OCI-LY1 (cell line): ENCODE measurements at regions not wholly inside any gene's neighbourhood (a gene's known extent, or its start where the extent isn't known, plus 50 kb on each side); places are given as distances from the start of the nearest gene placed in this dataset.

ENCODE experiments used
- H2AFZ ChIP-seq: fragments of 200-600 bp; sonication (generic), shearing (Covaris generic); 2 replicates; pipeline ENCODE4 v1.6.0; 2014; ENCODE audit warnings: antibody characterized with exemption, mild to moderate bottlenecking, low read length
- H3F3A ChIP-seq: fragments of 200-600 bp; sonication (generic), shearing (Covaris generic); 2 replicates; pipeline ENCODE4 v1.6.0; 2014; ENCODE audit warnings: mild to moderate bottlenecking, antibody characterized with exemption, low read length, moderate library complexity; ENCODE audit not compliant: insufficient read depth
- H3K27ac ChIP-seq: fragments of 200-600 bp; sonication (generic); 2 replicates; pipeline ENCODE4 v1.5.1; 2014; ENCODE audit warnings: low read length, mixed run types, mild to moderate bottlenecking, low read depth; ENCODE audit not compliant: poor library complexity, severe bottlenecking
- H3K27me3 ChIP-seq: fragments of 200-600 bp; sonication (generic); 2 replicates; pipeline ENCODE4 v1.6.0; 2014; ENCODE audit warnings: antibody characterized with exemption, mild to moderate bottlenecking, low read length, moderate library complexity; ENCODE audit not compliant: insufficient read depth
- H3K36me3 ChIP-seq: fragments of 200-600 bp; sonication (generic); 2 replicates; pipeline ENCODE4 v1.6.1; 2014; ENCODE audit warnings: mild to moderate bottlenecking, antibody characterized with exemption, low read length, moderate library complexity, mixed read lengths; ENCODE audit not compliant: insufficient read depth
- H3K4me1 ChIP-seq: fragments of 200-600 bp; sonication (generic); 2 replicates; pipeline ENCODE4 v1.5.1; 2014; ENCODE audit warnings: mild to moderate bottlenecking, low read length, moderate library complexity; ENCODE audit not compliant: insufficient read depth, severe bottlenecking
- H3K4me2 ChIP-seq: fragments of 200-600 bp; sonication (generic), shearing (Covaris generic); 2 replicates; pipeline ENCODE4 v1.6.1; 2014; ENCODE audit warnings: low read length
- H3K4me3 ChIP-seq: fragments of 200-600 bp; sonication (generic); 2 replicates; pipeline ENCODE4 v1.5.1; 2014; ENCODE audit warnings: low read length, low read depth, mild to moderate bottlenecking, mixed read lengths; ENCODE audit not compliant: poor library complexity, severe bottlenecking
- H3K79me2 ChIP-seq: fragments of 200-600 bp; shearing (Covaris generic); 2 replicates; pipeline ENCODE4 v1.6.1; 2016; ENCODE audit warnings: mixed run types, low read length, mixed read lengths; ENCODE audit not compliant: insufficient read depth
- H3K9ac ChIP-seq: fragments of 200-600 bp; sonication (generic), shearing (Covaris generic); 2 replicates; pipeline ENCODE4 v1.6.1; 2014; ENCODE audit warnings: mild to moderate bottlenecking, low read length, mixed read lengths
- H3K9me2 ChIP-seq: fragments of 200-600 bp; sonication (generic), shearing (Covaris generic); 2 replicates; pipeline ENCODE4 v1.6.1; 2014; ENCODE audit warnings: low read depth, mild to moderate bottlenecking, low read length, mixed read lengths
- H3K9me3 ChIP-seq: fragments of 200-600 bp; shearing (Covaris generic); 2 replicates; pipeline ENCODE4 v1.6.1; 2014; ENCODE audit warnings: low read length, mixed read lengths
- H4K20me1 ChIP-seq: fragments of 200-600 bp; sonication (generic), shearing (Covaris generic); 2 replicates; pipeline ENCODE4 v1.6.0; 2016; ENCODE audit warnings: mild to moderate bottlenecking, low read length; ENCODE audit not compliant: insufficient read depth
- CTCF ChIP-seq: fragments of 200-600 bp; sonication (generic), shearing (Covaris generic); IDR thresholded peaks from 2 replicates; pipeline ENCODE4 v1.5.1; 2017; ENCODE audit warnings: mild to moderate bottlenecking, antibody characterized with exemption, low read length, moderate library complexity, mixed read lengths
- EZH2 ChIP-seq: fragments of 200-600 bp; sonication (generic), shearing (Covaris generic); IDR thresholded peaks from 2 replicates; pipeline ENCODE4 v1.8.0; 2017; ENCODE audit warnings: borderline replicate concordance, mixed run types, mild to moderate bottlenecking, antibody characterized with exemption, low read length, moderate library complexity, mixed read lengths

GRCh38 chr21:24418671-24419070, 1188.6 kb downstream of the MRPL39 start:
- H3K9ac ChIP-seq: no peak overlapping the region
- H3K27ac ChIP-seq: no peak overlapping the region
- H3K4me1 ChIP-seq: no peaks in the 10 kb centered on the region
- H3K9me2 ChIP-seq: no peaks in the 10 kb centered on the region
- no peak for TF ChIP-seq CTCF
- no peak for TF ChIP-seq EZH2
- H3K36me3 ChIP-seq: no peaks in the 10 kb centered on the region
- no peaks in the 10 kb centered on the region for H3K79me2 ChIP-seq
- H3K9me3 ChIP-seq: no peaks in the 10 kb centered on the region
- H3F3A ChIP-seq: no peaks in the 10 kb centered on the region
- no peak overlapping the region for H2AFZ ChIP-seq
- no peaks in the 10 kb centered on the region for H4K20me1 ChIP-seq
- no peak overlapping the region for H3K4me3 ChIP-seq
- H3K27me3 ChIP-seq: no peaks in the 10 kb centered on the region
- H3K4me2 ChIP-seq: no peak overlapping the region

- Histone ChIP-seq H3K4me1 (no peaks in the 10 kb centered on the region), H3K36me3 (no peaks in the 10 kb centered on the region), H2AFZ (no peak overlapping the region), H3K4me2 (no peak overlapping the region), H3K9me3 (no peaks in the 10 kb centered on the region), H4K20me1 (no peaks in the 10 kb centered on the region), H3K27me3 (no peaks in the 10 kb centered on the region), H3K9ac (no peak overlapping the region), H3K9me2 (no peaks in the 10 kb centered on the region), H3F3A (no peaks in the 10 kb centered on the region), H3K4me3 (no peak overlapping the region), H3K79me2 (no peaks in the 10 kb centered on the region), H3K27ac (no peak overlapping the region)
- no peak for TF ChIP-seq CTCF
- TF ChIP-seq EZH2: no peak
Observed at GRCh38 chr21:24411429-24411828, 1195.9 kb downstream of the MRPL39 start.

- no peak overlapping the region for H3K4me2 ChIP-seq
- H3K27me3 ChIP-seq: no peaks in the 10 kb centered on the region
- no peak for TF ChIP-seq CTCF
- TF ChIP-seq EZH2: no peak
- no peak overlapping the region for H3K4me3 ChIP-seq
- no peaks in the 10 kb centered on the region for H3K9me3 ChIP-seq
- H3K79me2 ChIP-seq: no peaks in the 10 kb centered on the region
- no peaks in the 10 kb centered on the region for H3K36me3 ChIP-seq
- no peak overlapping the region for H2AFZ ChIP-seq
- no peaks in the 10 kb centered on the region; the same call in 1 of the 2 replicates for H3K9me2 ChIP-seq
- no peak overlapping the region for H3K9ac ChIP-seq
- H3K27ac ChIP-seq: no peak overlapping the region
- no peaks in the 10 kb centered on the region for H4K20me1 ChIP-seq
- no peaks in the 10 kb centered on the region for H3F3A ChIP-seq
- no peaks in the 10 kb centered on the region for H3K4me1 ChIP-seq
Observed at GRCh38 chr21:24403221-24403620, 1204.1 kb downstream of the MRPL39 start.
